NCI-H1105 (cell line): ENCODE measurements at regions not wholly inside any gene's neighbourhood (a gene's known extent, or its start where the extent isn't known, plus 50 kb on each side); places are given as distances from the start of the nearest gene placed in this dataset.
"Not testable (repeated sequence)": the region's sequence is repeated elsewhere in the genome, so short reads cannot be mapped to it uniquely, and the experiment has no call there.

ENCODE experiments used
- DNase-seq: peaks from one replicate; lab custom pipeline; 2025; lab: John Stamatoyannopoulos, UW

- no peak for DNase-seq
Observed at GRCh38 chr11:79507706-79508105, 66.9 kb upstream of the TENM4 start.

GRCh38 chr11:79506734-79507344 lies 66.0 kb upstream of the TENM4 start:
- DNase-seq = no peak

- no peak for DNase-seq
Observed at GRCh38 chr11:79506124-79506523, 65.3 kb upstream of the TENM4 start.

- no peak for DNase-seq
Observed at GRCh38 chr11:79503028-79503427, 62.2 kb upstream of the TENM4 start.

GRCh38 chr11:79501707-79502106 lies 60.9 kb upstream of the TENM4 start:
- no peak for DNase-seq

GRCh38 chr11:79499929-79500328 lies 59.1 kb upstream of the TENM4 start:
- DNase-seq = not testable (repeated sequence)

GRCh38 chr11:79498667-79499066 lies 57.8 kb upstream of the TENM4 start:
- no peak for DNase-seq

GRCh38 chr11:79493555-79494171 lies 52.8 kb upstream of the TENM4 start:
- DNase-seq = peak; percentile 65

GRCh38 chr11:79492008-79492407 lies 51.2 kb upstream of the TENM4 start:
- no peak for DNase-seq
